ENCODE measurements at regions not wholly inside any gene's neighbourhood (a gene's known extent, or its start where the extent isn't known, plus 50 kb on each side); places are given as distances from the start of the nearest gene placed in this dataset.
"Not testable (repeated sequence)": the region's sequence is repeated elsewhere in the genome, so short reads cannot be mapped to it uniquely, and the experiment has no call there.

DNA sequence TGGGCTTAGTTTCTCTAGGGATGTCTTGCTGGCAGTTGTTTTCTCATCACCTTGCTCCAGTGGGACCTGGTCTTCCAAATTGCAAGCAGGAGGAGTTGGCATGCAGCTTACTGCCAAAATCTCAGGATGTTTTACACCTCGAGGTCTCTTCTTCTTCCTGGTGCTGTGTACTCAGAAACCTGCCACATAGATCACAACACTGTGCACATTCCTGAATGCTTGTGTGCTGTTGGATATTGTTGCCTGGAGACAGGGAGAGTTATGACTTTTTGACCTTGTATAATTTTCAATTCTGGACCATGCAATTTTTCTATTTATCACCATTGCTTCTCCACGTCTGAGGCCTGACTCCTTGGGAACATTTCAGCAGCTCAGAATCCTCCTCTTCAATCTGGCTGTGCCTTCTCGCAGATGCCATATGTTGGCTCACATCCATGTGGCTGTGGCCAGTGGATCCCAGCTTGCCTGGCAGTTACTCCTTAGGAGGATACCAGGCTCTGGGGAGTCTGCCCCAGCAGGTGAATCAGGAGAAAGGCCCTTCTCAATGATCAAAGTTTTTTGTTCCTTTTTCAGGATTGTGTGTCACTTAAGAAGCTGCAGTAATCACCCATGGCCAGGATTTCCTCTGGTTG, 489.3 kb downstream of the TSN start:
- DNase-seq = no peak

DNA sequence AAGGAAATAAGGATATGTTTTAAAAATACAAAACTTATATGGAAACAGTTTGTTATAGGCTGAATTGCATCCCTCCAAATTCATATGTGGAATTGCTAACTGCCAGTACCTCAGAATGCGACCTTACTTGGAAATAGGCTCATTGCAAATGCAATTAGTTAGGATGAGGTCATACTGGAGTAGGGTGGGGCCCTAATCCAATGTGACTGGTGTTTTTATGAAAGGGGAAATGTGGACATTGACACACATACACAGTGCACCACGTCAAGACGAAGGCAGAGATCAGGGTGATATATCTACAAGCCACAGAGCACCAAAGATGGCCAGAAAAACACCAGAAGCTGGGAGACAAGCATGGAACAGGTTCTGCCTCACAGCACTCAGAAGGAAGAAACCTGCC, 494.2 kb downstream of the TSN start:
- DNase-seq = no peak

DNA sequence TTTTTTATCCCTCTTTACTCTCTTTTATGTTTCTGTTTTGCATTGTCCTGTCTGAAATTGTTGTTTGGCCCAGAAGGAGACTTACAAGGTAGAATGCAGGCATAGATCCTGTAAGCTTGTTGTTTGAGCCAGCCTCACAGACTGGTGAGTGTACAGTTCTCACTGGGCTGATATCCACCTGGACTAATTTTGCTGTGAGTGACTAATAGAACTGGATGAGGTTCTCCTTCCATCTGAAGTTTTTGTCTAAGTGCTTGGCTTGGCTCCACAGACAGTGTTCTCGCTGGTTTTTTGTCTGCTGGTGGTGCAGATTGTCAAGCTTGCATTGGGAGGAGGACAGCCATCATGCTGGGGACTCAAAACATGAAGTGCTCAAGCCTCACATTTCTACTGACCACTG, 495.7 kb downstream of the TSN start:
- DNase-seq = no peak

DNA sequence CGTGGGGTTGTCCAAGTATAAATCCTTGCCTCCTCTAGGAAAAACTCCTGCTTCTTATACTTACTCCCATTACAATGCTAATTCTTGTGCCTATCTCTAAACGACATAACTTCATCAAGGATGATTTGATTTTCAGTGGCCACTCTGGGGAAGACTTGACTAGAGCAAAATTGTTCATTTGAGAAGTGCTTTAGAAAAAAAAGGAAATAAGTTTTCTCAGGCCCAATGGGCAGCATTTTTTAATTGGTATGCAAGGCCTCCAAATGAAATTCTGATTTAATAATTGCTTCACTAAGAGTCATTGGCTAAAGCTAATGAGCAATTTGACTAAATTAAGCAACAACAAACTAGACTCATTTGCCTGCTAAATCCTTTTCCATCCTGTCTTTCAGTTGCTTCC, 496.1 kb downstream of the TSN start:
- DNase-seq = no peak

DNA sequence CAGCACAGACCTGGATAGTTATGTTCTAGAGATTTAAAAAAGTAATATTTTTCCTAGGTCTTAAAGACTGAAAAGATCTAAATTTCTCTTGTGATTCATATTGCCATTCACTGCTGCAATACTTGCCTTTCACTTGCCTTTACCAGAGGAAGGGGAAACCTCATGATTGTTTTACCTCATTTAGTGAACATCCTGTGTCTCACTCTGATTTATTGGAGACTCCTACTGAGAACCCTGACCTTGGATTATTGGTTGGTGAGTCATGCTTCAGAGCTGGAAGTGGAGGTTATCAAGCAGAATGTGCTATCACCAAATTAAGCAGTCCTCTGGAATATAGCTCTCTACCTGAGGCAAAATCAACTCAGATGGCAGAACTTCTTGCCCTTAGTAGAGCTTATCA, 500.5 kb downstream of the TSN start:
- no peak for DNase-seq

DNA sequence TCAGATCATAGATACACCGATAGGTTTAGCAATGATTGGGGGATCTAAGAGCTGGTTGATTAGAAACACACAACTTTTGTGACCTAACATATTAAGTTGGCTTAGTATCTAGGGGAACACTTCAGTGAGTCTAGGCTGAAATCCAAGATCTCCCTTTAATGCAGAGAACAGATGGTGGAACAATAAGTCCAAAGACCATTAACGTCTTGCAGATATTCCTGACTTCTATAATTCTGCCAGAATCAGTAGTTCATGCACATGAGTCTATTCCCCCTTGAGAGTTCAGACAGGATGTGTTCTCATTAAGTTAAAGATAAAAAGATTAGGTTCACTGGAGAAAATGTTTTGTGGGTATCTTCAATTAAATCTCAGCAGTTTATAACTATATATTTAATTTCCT, 506.5 kb downstream of the TSN start:
- DNase-seq = no peak

DNA sequence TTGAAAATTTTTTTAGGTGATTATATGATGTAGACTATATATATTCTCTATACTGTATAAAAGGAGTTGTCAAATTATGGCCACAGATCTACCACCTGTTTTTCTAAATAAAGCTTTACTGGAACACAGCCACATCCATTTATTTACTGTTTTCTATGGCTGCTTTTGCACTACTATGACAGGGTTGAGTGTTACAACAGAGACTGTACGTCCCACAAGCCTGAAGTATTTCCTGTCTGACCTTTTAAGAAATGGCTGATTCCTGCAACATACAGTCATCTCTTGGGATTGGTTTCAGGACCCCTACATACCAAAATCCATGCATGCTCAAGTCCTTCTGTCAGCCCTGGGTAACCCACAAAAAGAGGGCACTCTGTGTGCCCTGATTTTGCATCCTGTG, 508.3 kb downstream of the TSN start:
- DNase-seq = no peak

DNA sequence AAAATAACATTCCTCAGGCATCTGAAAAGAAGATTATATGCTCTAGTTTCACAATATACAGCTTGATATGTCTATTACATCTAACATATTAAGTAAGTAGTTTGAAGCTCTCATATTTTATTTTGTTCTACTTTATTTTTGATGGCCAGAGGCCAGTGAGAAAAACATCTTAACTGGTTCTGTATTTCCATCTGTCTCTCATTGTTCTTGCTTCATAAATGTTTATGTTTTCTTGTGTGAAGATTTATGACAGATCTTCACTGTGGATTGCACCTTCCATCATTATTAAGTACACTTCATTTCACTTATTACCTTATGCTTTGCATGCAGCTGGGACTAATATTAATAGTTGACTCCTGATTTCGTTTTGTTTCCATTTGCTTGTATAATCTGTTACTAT, 511.2 kb downstream of the TSN start:
- no peak for DNase-seq

DNA sequence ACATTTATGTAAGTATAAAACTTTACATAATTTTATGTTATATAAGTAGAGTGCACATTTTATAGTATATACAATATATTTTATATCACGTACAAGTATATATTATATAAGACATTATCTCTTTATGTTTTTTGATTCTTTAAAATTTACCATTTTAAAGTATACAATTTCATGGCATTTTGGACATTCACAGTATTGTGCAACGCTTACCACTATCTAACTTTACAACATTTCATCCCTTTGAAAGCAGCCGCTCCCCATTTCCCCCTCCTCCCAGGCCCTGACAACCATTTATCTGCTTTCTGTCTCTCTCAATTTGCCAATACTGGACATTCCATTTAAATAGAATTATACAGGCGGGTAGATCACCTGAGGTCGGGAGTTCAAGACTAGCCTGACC, 512.5 kb downstream of the TSN start:
- no peak for DNase-seq

DNA sequence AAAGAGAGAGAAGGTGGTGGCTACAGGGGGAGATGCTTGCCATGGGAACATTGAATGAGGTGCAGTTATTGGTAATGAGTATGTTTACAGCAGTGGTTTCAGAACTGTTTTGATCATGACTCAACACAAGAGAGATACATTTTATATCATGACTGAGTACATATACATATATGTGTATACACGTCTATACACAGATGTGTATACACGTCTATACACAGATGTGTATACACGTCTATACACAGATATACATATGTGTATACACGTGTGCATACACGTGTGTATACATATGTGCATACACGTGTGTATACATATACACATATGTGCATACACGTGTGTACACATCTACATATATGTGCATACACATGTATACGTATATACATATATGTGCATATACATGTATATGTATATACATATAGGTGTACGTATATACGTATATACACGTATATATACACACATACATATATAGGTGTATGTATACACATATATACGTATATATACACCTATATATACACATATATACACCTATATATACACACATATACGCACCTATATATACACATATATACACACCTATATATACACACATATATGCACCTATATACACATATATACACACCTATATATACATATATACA, 518.5 kb downstream of the TSN start:
- DNase-seq = no peak

DNA sequence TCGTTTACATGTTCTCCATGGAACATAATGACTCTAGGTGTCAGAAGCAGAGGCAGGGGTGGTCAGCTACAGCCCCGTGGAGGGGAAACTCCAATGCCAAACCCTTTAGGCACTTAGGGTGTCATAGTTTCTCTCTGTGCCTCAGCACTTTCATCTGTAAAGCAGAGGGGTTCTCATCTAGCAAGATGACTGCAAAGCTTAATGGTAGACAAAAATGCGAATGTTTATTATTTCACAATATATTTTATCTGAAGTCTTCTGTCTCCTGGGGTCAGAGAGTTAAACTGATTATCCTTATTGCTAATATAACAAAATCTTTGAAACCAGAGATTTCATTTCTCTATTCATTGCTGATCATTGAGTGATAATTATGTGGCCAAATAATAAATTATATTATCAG, 522.5 kb downstream of the TSN start:
- DNase-seq = no peak

DNA sequence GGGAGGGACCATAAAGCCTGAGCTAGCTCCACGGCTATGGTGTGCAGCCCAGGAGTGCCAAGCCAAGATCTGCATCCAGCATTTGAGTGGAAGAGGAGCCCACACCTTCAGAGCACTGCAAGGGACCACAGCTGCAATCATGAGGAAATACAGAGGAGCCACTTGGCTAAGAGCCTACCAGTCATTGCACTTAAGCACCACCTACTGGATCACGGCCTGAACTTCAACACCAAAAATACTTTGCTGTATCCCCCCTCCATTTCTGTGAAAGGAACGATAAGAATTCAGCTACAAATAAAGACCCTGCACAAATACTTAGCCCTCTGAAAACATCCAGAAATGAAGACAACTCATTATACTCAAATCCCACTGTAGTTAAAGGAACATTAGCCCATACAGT, 545.3 kb downstream of the TSN start:
- no peak for DNase-seq

DNA sequence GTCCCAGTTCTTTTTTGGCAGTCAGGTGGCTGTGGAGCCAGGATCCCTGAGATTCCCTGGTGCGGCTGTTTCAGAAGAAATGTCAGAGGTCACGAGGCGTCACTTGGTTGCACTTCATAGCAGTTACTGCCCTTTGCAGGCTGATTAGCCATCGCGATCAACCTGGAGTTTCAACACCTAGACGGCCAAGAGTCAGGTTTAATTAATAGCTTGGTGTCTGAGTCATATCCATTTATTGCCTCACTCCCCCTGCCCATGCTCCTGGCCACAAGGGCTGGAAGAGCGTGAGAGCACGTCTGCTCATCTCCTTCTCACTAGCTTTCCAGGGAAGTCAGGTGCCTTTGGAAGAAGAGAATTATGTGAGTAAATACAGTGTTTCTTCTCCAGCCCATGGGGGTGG, 552.3 kb downstream of the TSN start:
- no peak for DNase-seq

DNA sequence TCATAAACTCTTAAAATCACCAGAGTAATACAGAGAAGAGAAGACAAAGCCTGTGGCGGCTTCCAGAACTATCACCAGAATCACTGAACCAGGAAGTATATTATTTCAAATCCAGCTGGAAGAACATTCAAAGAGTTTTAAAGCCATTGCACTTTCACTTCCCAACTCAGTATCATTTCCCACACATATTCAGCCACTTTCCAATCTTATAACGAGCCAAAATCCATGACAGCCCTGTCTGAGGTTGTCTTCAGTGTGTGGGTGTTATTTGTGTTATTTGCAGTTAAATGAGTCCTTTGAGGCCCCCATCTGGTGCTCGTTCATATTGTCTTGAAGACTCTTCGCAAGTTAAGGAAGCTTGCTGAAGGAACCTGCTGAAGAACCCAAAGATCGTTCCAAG, 559.9 kb downstream of the TSN start:
- no peak for DNase-seq

DNA sequence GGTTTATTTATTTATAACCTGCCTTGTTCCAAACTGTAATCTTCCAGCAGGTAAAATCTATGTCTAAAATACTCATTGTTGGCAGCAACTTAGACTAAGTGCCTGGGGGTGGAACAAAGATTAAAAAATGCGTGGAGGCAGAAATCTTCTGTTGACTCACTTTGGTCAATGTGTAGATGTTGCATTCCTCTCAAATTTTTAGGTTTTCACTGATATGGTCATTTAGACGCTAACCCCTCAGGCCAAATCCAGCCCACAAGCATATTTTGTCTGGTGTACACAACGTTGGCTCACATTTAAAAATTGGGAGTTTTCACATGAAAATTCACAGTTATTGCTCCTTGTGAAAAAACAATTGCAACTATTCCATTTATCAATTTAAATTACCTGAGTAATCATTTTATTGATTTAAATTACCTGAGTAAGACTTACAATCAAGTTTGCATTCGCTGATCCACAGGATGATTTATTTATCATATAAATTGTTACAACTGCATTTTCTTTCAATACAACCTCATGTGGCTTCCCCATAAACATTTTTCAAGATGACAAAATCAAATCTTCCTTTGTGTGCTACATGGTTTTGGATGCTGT, 564.2 kb downstream of the TSN start:
- DNase-seq = no peak

DNA sequence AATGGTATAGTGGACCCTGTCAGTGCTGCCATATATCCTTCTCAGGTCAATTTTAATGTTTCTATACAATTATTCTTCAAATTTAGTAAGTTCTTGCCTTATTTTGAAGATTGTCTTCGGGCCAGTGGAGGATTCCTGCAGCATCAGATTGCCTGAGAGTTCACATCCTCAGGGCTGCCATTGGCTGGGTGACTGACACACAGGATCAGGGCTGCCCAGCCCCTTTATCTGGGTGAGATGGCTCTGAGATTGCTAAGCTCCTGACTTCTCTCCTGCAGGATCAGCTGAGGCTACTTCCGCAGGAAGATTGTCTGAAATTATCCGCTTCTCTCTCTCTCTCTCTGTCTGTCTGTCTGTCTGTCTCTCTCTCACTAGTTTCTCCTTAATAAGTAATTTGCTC, 567.4 kb downstream of the TSN start:
- no peak for DNase-seq

DNA sequence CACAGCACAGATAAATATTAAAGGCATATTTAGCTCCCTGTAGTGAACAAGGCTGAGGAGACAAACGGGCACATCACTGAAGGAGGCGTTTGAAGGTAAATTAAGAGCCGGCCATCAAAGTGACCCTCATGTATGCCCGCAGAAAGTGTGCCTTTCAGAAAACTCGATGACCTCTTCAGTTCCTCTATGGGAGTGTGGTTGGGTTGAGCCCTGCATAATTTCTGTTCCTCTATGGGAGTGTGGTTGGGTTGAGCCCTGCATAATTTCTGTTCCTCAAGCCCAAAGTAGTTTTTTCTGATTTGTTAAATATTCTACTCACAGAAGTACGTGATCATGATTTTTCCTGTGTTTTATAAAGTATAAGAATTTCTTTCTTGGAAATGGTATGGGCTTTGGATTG, 568.5 kb downstream of the TSN start:
- no peak for DNase-seq

DNA sequence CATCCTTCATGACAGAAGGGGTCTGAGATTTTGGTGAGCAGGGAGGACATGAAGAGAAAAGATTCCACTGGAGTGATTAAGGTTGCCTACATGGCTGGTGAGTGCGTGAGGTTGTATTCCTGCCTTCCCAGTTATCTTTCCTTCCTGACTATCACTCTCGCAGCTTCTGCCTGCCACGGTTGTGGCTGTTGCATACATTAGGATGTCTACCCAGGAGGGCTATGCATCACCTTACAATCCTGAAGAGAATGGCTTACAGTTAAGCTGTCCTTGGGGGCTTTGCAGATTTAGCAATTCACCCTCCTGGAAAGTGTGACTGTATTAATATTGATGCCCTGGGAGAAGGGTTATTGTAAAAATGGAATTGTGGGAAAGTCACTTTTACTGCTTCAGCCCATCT, 571.0 kb downstream of the TSN start:
- DNase-seq = no peak

DNA sequence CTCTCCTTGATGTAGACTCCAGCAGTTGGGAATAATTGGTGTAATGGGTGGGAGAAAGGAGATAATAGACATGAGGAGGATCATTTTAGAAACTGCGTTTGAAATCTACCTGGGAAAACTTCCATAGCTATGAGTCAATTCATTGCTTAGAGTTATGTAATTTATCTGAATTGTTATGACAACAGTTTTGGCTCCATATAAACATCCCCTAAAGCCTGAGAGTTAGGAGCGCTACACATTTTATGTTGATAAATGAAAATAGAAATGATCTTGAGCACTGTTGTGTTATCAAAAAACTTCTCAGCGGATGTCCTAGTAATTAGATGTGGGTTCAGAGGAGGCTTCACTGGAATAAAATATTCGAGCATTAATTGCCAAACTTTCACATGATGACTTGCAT, 573.4 kb downstream of the TSN start:
- no peak for DNase-seq

DNA sequence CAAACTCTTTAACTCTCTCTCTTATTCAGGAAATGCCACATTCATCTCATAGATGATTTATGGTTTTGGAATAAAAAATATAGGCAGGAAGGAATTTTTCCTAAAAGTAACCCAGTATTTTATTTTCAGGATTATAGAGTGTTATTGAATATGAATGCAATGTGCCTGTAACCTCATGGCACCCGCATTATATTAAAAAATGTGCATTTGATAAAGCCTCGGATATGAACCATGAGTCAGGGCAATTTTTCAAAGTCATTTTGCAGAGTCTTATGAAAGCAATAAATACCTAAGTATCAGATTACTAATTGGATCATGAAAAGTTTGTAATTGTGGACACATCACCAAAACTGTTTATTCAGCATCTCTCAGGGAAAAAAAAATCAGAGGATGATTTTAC, 573.8 kb downstream of the TSN start:
- no peak for DNase-seq

DNA sequence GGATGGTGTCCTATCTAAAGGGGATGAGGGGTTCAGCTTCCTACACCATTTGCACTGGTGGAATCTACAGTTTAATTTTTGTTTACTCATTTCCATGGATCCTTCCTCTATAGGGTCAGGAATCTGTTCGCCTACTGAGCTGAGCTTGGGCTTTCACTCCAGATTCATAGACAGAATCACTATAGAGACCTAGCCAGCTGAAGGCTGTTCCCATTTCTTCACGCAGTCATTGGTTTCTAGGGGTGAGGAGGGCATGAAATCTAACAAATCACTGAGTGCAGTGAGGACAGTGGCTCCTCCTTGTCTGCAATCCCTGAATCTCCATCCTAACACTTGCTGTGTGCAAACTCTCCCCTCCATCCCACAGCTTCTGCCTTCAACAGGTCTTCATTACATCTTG, 578.5 kb downstream of the TSN start:
- DNase-seq = no peak

DNA sequence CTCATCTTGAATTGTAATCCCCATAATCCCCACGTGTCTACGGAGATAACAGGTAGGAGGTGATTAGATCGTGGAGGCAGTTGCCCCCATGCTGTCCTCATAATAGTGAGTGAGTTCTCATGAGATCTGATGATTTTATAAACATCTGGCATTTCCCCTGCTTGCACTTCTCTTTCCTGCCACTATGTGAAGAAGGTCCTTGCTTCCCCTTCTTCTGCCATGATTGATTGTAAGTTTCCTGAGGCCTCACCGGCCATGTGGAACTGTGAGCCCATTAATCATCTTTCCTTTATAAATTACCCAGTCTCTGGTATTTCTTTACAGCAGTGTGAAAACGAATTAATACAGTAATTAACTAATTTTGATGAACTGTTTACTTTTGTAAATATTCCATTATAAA, 582.5 kb downstream of the TSN start:
- no peak for DNase-seq

DNA sequence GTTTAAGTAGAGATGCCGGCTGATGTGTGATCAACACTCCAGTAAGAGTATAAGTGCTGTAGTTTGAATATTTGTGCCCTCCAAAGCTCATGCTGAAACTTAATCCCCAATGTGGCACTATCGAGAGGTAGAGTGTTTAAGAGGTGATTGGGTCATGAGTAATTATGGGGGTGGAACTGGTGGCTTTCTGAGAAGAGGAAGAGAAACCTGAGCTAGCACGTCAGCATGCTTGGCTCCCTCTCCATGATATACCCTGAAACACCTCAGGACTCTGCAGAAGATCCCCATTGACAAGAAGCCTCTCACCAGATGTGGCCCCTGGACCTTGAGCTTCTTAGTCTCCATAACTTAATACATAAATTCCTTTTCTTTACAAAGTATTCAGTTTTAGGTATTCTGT, 584.8 kb downstream of the TSN start:
- DNase-seq = no peak

DNA sequence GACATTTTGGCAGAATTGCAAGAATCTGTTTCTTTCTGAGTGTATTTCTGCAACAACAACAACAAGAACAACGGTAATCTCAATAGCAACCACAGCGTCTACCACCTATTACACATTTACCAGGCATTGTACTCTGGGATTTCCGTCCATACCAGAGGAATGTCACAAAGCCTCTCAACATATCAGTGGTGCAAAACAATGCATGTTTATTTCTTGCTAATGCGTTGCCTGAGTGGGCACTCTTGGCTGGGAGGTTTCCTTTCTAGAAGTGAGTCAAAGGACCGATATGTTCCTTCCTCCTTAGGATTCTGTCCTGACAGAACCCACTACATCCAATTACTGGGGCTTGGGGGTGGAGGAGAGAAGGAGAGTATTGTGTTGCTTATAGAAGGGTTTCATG, 585.6 kb downstream of the TSN start:
- DNase-seq = no peak

DNA sequence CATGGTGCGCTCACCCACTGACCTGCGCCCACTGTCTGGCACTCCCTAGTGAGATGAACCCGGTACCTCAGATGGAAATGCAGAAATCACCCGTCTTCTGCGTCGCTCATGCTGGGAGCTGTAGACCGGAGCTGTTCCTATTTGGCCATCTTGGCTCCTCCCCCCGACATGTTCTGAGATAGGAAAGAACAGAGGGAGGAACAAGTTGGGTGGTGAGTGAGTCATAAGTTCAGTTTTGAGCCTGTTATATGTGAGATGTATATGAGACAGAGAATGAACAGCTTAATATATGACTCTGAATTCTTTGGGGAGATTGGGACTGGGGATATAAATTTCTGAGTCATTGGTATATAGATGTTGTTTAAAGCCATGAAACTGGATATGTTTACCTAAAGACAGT, 596.7 kb downstream of the TSN start:
- DNase-seq = not testable (repeated sequence)
